ENCODE measurements at regions not wholly inside any gene's neighbourhood (a gene's known extent, or its start where the extent isn't known, plus 50 kb on each side); places are given as distances from the start of the nearest gene placed in this dataset.
"Not testable (repeated sequence)": the region's sequence is repeated elsewhere in the genome, so short reads cannot be mapped to it uniquely, and the experiment has no call there.

DNA sequence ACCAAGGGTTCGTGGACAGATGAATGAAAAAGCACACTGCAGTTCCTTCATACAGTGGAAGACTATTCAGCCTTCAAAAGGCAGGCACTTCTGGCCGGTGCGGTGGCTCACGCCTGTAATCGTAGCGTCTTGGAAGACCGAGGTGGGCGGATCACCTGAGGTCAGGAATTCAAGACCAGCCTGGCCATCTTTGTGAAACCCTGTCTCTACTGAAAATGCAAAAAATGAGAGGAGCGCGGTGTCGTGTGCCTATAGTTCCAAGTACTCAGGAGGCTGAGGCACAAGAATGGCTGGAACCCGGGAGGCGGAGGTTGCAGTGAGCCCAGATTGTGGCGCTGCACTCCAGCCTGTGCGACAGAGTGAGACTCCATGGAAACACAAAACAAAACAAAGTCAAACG lies 82.4 kb upstream of the HMX1 start:
- not testable (repeated sequence) for H3K27ac ChIP-seq (replicated peaks); DNase-seq (ENCODE audit: low read depth in 1 of 2, low spot score in 1 of 2); H3K27me3 ChIP-seq (ENCODE audit: insufficient read depth, poor library complexity, severe bottlenecking); H3K4me3 ChIP-seq (replicated peaks; ENCODE audit: insufficient read depth, low read length)

DNA sequence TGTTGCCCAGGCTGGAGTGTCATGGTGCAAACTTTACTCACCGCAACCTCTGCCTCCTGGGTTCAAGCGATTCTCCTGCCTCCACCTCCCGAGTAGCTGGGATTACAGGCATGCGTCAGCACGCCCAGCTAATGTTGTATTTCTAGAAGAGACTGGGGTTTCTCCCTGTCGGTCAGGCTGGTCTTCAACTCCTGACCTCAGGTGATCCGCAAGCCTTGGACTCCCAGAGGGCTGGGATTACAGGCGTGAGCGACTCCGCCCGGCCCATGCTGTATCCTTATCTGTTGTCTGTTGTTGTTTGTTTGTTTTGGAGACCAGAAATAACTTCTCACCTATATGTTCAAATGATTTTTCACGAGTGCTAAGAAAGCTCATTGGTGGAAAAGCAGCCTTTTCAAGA lies 81.2 kb upstream of the HMX1 start:
- not testable (repeated sequence) for H3K4me3 ChIP-seq (replicated peaks; ENCODE audit: insufficient read depth, low read length); DNase-seq (ENCODE audit: low read depth in 1 of 2, low spot score in 1 of 2); H3K27me3 ChIP-seq (ENCODE audit: insufficient read depth, poor library complexity, severe bottlenecking); H3K27ac ChIP-seq (replicated peaks)

DNA sequence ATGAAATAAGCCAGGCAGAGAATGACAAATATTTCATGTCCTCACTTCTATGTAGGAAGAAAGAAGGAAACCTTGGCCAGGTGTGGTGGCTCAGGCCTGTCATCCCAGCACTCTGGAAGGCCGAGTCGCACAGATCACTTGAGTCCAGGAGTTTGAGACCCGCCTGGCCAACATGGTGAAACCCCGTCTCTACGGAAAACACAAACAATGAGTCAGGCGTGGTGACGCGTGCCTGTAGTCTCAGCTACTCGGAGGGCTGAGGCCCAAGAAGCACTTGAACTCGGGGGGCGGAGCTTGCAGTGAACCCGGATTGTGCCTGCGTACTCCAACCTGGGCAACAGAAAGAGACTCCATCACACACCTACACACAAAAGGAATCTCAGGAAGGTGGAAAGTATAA lies 80.5 kb upstream of the HMX1 start:
- H3K4me3 ChIP-seq (replicated peaks; ENCODE audit: insufficient read depth, low read length); DNase-seq (ENCODE audit: low read depth in 1 of 2, low spot score in 1 of 2); H3K27ac ChIP-seq (replicated peaks): not testable (repeated sequence)

DNA sequence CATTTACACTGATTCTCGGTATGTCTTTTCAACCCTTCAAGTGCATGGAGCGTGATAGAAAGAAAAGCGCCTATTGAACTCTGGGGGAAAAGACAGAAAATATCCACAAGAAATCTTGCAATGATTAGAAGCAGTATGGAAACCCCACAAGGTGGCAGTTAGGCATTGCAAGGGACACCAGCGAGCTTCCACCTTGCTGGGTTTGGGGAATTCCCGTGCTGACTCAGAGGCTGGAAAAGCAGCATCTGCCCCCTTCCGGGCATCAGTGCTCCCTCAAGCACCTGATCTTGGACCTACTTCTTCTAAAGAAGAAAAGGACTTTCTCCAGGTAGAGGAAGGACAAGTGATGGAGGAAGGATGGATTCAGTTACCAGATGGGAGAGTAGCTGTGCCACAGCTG lies 73.9 kb upstream of the HMX1 start:
- not testable (repeated sequence) for H3K27ac ChIP-seq (replicated peaks); DNase-seq (ENCODE audit: low read depth in 1 of 2, low spot score in 1 of 2); H3K27me3 ChIP-seq (ENCODE audit: insufficient read depth, poor library complexity, severe bottlenecking); H3K4me3 ChIP-seq (replicated peaks; ENCODE audit: insufficient read depth, low read length)

More for the DNA sequence above, 80.5 kb upstream of the HMX1 start:
- not testable (repeated sequence) for H3K27me3 ChIP-seq (ENCODE audit: insufficient read depth, poor library complexity, severe bottlenecking)

DNA sequence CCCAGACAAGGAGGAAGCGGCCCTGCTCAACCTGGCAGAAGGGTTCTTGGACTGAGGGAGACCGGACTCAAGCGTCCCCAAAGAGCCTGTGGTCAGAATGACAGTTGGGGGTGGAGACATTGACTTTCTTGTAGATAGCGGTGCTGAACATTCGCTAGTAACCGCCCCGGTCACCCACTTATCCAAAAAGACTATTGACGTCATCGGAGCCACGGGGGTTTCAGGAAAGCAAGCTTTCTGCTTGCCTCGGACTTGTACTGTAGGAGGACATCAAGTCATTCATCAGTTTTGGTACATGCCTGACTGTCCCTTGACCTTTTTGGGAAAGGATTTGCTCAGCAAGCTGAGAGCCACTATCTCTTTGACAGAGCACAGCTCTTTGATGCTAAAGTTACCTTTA lies 71.7 kb upstream of the HMX1 start:
- H3K27me3 ChIP-seq (ENCODE audit: insufficient read depth, poor library complexity, severe bottlenecking); H3K27ac ChIP-seq (replicated peaks); DNase-seq (ENCODE audit: low read depth in 1 of 2, low spot score in 1 of 2); H3K4me3 ChIP-seq (replicated peaks; ENCODE audit: insufficient read depth, low read length): not testable (repeated sequence)

DNA sequence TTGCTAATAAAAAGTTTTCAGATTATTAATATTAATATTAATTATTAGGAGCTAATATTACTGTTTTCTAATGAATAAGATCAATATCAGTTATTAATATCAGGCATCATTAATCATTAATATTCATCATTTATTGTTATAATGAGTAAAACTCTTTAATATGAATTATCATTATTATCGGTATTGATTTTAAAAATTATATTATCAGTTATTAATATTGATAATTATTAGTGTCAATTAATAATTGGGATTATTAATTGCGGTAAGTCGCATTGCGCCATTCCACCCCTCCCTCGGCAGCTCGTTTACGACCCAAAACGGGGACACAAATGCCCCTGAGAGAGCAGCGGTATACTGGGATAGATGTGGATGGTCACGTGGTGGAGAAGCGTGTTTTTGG lies 70.4 kb upstream of the HMX1 start:
- not testable (repeated sequence) for DNase-seq (ENCODE audit: low read depth in 1 of 2, low spot score in 1 of 2); H3K4me3 ChIP-seq (replicated peaks; ENCODE audit: insufficient read depth, low read length); H3K27me3 ChIP-seq (ENCODE audit: insufficient read depth, poor library complexity, severe bottlenecking); H3K27ac ChIP-seq (replicated peaks)

DNA sequence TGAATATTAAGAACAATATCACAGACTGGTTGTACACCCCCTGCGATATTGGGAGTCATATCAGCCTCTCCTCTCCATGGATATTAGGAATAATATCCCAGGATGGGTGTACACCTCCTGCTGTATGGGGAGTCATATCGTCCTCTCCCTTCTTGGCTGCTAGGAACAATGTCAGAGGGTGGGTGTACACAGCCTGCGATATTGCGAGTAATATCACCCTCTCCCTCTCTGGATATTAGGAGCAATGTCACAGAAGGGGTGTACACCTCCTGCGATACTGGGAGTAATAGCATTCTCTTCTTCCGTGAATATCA lies 69.8 kb upstream of the HMX1 start:
- H3K27ac ChIP-seq (replicated peaks); H3K4me3 ChIP-seq (replicated peaks; ENCODE audit: insufficient read depth, low read length); DNase-seq (ENCODE audit: low read depth in 1 of 2, low spot score in 1 of 2); H3K27me3 ChIP-seq (ENCODE audit: insufficient read depth, poor library complexity, severe bottlenecking): not testable (repeated sequence)

DNA sequence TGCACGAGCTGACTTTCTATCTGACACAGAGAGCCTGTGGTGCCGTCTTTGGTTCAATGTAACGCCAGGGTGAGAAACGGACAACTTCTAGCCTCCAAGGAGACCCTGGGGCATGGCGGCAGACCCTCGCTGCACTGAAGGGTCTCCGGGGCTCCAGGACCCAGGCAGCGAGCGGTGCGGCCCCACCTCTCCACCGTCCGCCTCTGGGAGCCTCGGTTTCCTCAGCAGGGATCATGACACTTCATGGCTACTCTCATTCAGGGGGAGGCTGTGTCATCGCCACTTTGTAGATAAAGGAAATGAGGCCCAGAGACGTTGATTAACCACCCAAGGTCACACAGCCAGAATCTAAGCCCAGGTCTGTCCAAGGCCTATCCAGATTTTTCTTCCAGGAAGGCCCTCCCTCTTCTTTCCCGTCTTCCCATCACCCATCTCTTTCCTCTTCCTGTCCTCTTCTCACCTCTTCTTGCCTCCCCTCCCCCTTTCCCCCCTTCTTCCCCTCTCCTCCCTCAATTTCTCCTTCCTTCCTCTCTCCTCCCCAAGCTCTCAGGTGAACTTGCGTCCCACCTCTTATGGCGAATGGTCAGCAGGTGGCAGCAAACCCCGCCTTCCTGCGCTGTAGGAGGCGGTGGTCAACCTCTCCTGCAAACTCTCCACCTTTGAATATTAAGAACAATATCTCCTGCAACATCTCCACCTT lies 69.3 kb upstream of the HMX1 start:
- no peak overlapping the region for H3K27ac ChIP-seq (replicated peaks)
- H3K27me3 ChIP-seq (ENCODE audit: insufficient read depth, poor library complexity, severe bottlenecking): no peaks in the 10 kb centered on the region
- H3K4me3 ChIP-seq (replicated peaks; ENCODE audit: insufficient read depth, low read length): no peak overlapping the region
- no peak for DNase-seq (ENCODE audit: low read depth in 1 of 2, low spot score in 1 of 2)
- TF ChIP-seq SPI1 (IDR thresholded peaks at IDR 0.05; ENCODE audit: borderline replicate concordance, low read depth) (no peak), POLR2AphosphoS5 (IDR thresholded peaks at IDR 0.05; ENCODE audit: low read depth) (no peak), GABPA (IDR thresholded peaks at IDR 0.05; ENCODE audit: low read depth) (no peak)
- TF ChIP-seq, protein P1, sequence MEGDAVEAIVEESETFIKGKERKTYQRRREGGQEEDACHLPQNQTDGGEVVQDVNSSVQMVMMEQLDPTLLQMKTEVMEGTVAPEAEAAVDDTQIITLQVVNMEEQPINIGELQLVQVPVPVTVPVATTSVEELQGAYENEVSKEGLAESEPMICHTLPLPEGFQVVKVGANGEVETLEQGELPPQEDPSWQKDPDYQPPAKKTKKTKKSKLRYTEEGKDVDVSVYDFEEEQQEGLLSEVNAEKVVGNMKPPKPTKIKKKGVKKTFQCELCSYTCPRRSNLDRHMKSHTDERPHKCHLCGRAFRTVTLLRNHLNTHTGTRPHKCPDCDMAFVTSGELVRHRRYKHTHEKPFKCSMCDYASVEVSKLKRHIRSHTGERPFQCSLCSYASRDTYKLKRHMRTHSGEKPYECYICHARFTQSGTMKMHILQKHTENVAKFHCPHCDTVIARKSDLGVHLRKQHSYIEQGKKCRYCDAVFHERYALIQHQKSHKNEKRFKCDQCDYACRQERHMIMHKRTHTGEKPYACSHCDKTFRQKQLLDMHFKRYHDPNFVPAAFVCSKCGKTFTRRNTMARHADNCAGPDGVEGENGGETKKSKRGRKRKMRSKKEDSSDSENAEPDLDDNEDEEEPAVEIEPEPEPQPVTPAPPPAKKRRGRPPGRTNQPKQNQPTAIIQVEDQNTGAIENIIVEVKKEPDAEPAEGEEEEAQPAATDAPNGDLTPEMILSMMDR (IDR thresholded peaks at IDR 0.05; ENCODE audit: insufficient read depth, low read length): no peak
- TF ChIP-seq, protein P2, sequence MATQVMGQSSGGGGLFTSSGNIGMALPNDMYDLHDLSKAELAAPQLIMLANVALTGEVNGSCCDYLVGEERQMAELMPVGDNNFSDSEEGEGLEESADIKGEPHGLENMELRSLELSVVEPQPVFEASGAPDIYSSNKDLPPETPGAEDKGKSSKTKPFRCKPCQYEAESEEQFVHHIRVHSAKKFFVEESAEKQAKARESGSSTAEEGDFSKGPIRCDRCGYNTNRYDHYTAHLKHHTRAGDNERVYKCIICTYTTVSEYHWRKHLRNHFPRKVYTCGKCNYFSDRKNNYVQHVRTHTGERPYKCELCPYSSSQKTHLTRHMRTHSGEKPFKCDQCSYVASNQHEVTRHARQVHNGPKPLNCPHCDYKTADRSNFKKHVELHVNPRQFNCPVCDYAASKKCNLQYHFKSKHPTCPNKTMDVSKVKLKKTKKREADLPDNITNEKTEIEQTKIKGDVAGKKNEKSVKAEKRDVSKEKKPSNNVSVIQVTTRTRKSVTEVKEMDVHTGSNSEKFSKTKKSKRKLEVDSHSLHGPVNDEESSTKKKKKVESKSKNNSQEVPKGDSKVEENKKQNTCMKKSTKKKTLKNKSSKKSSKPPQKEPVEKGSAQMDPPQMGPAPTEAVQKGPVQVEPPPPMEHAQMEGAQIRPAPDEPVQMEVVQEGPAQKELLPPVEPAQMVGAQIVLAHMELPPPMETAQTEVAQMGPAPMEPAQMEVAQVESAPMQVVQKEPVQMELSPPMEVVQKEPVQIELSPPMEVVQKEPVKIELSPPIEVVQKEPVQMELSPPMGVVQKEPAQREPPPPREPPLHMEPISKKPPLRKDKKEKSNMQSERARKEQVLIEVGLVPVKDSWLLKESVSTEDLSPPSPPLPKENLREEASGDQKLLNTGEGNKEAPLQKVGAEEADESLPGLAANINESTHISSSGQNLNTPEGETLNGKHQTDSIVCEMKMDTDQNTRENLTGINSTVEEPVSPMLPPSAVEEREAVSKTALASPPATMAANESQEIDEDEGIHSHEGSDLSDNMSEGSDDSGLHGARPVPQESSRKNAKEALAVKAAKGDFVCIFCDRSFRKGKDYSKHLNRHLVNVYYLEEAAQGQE (IDR thresholded peaks at IDR 0.05; ENCODE audit: insufficient replicate concordance, low read depth): no peak

Data from HL-60 (cell line).